Lung (tissue), 11 donors: ENCODE measurements at regions not wholly inside any gene's neighbourhood (a gene's known extent, or its start where the extent isn't known, plus 50 kb on each side); places are given as distances from the start of the nearest gene placed in this dataset.
A peak's percentile ranks its signal among the peaks of the same experiment; 100 is the strongest.

Source experiments
- ATAC-seq: fragments of 200-7000 bp; cut with Tn5 transposase; one replicate; pipeline ENCODE4 v1.9.1; 2020; ENCODE audit warnings: moderate number of reproducible peaks; ENCODE audit not compliant: insufficient read depth, low FRiP score
- DNase-seq, 3 donors: peaks; one replicate each; pipeline ENCODE4 v3.0.0-alpha.2; 2013 to 2017
- H3K27ac ChIP-seq, 2 donors: one replicate each; pipeline ENCODE4 v1.5.1; 2013; ENCODE audit warnings: mild to moderate bottlenecking in 2 of 2, moderate library complexity in 2 of 2, control low read depth in 1 of 2, inconsistent platforms in 1 of 2, low read depth in 1 of 2, low read length in 1 of 2
- H3K27me3 ChIP-seq, 3 donors: one replicate each; pipeline ENCODE4 v1.5.1; 2013; ENCODE audit warnings: low read length in 2 of 3; ENCODE audit not compliant: control insufficient read depth in 3 of 3, insufficient read depth in 3 of 3
- H3K36me3 ChIP-seq, 4 donors: one replicate each; pipeline ENCODE4 v1.5.1; 2013; ENCODE audit warnings: low read length in 4 of 4, mild to moderate bottlenecking in 1 of 4, moderate library complexity in 1 of 4; ENCODE audit not compliant: control insufficient read depth in 4 of 4, insufficient read depth in 4 of 4
- H3K4me1 ChIP-seq, 5 donors: one replicate each; pipeline ENCODE4 v1.5.1; 2013; ENCODE audit warnings: low read length in 5 of 5, mild to moderate bottlenecking in 2 of 5, moderate library complexity in 1 of 5; ENCODE audit not compliant: control insufficient read depth in 5 of 5, insufficient read depth in 5 of 5
- H3K4me3 ChIP-seq: one replicate; pipeline ENCODE4 v1.5.1; 2013; ENCODE audit warnings: mild to moderate bottlenecking, control low read depth, moderate library complexity
- H3K9ac ChIP-seq, 2 donors: one replicate each; pipeline ENCODE4 v1.5.1; 2013; ENCODE audit warnings: low read length in 2 of 2, control low read depth in 1 of 2; ENCODE audit not compliant: insufficient read depth in 1 of 2
- H3K9me3 ChIP-seq, 4 donors: one replicate each; pipeline ENCODE4 v1.5.1; 2013; ENCODE audit warnings: low read length in 3 of 4, mild to moderate bottlenecking in 1 of 4, moderate library complexity in 1 of 4; ENCODE audit not compliant: control insufficient read depth in 4 of 4, insufficient read depth in 3 of 4
- WGBS, 2 donors: extraction: QIAGEN DNeasy Blood & Tissue Kit; methylation state at CpG; one replicate each; pipeline ENCODE4 v1.1.7; 2013; 5-methylcytosine and 5-hydroxymethylcytosine counted together
- TF ChIP-seq, protein P1 (sequence below): IDR thresholded peaks from 2 replicates; pipeline ENCODE4 v1.5.1; 2012; ENCODE audit warnings: mild to moderate bottlenecking; ENCODE audit errors: control extremely low read depth, extremely low read depth
- donor health status: control.
- donor health status: control.
- donor health status: Bipolar disorder and iron deficiency.
- donor health status: healthy.
- donor health status: DM: yes; HTN: yes; CAD: no.

DNA sequence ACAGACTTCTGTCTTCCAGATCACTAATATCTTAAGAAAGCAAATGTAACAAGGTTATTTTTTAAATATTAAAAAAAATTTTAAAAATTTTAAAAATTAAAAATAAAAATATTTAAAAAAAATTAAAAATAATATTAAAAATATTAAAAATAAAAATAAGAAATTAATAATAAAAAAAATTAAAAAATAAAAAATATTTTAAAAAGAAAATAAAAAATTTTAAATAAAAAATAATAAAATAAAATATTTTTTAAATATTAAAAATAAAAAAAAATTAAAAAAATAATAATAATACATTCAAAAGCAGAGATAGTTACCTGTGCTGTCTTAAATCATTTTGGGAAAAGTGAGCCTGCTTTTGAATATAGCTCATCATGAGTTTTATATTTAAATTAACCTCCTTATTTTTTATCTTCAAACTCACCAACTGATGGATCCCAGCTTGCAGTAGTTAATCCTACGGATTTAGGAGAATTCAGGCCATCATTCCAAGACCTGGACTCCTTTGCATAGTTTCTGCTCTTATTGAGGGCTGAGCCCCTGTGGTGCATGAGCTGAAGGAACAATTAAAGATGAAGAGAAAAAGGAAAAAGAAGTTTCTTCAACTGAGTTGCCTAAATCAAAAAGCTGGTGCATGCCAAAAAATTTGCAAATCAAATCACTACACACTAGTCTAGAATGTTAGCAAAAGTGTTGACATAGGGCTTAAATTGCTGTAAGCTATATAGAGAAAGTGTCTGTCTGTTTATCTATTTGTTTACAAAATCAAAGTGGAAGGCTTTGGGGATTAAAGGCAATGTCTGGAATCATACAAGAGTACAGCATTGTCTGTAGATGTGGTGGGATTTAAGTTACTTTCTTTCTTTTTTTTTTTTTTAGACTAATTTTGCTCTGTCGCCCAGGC is 50.5 kb upstream of the ZNF438 start:
- TF ChIP-seq, protein P1, sequence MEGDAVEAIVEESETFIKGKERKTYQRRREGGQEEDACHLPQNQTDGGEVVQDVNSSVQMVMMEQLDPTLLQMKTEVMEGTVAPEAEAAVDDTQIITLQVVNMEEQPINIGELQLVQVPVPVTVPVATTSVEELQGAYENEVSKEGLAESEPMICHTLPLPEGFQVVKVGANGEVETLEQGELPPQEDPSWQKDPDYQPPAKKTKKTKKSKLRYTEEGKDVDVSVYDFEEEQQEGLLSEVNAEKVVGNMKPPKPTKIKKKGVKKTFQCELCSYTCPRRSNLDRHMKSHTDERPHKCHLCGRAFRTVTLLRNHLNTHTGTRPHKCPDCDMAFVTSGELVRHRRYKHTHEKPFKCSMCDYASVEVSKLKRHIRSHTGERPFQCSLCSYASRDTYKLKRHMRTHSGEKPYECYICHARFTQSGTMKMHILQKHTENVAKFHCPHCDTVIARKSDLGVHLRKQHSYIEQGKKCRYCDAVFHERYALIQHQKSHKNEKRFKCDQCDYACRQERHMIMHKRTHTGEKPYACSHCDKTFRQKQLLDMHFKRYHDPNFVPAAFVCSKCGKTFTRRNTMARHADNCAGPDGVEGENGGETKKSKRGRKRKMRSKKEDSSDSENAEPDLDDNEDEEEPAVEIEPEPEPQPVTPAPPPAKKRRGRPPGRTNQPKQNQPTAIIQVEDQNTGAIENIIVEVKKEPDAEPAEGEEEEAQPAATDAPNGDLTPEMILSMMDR, result no peak
- Histone ChIP-seq H3K4me1 (peaks cover 0 to 1% (median 0%) of the 10 kb centered on the region in 5 donors), H3K36me3 (no peaks in the 10 kb centered on the region), H3K27me3 (no peaks in the 10 kb centered on the region), H3K9ac (no peak overlapping the region), H3K9me3 (peaks cover 0 to 2% (median 0%) of the 10 kb centered on the region in 4 donors), H3K4me3 (no peak overlapping the region), H3K27ac (no peak overlapping the region)
- ATAC-seq (no peak), DNase-seq (no peak)
- 90 to 95% methylated on average over 2 of the region's 2 CpGs for WGBS, 2 donors

DNA sequence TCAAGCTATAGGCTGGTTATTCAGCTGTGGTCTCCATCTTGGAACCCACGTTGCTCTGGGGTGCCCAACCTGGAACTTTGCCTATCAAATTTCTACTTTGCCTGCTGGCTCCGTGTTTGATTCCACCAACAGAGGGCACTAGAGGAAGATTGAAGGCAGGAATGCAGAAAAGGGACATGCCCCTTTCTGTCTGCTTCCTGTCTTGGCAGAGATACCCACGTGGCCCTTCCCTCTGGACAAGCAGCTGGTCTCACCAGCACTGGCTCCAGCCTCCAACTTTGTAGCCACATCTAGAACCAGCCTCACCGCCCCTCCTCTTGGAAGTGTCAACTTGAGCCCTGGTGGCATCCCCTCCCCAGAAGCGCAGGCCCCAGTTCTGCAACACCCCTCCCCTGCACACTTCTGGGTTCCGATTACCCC is 52.1 kb upstream of the ZNF438 start:
- Histone ChIP-seq H3K9ac (no peak overlapping the region), H3K4me1 (peaks cover 0 to 1% (median 0%) of the 10 kb centered on the region in 5 donors), H3K36me3 (no peaks in the 10 kb centered on the region), H3K27ac (no peak overlapping the region), H3K27me3 (no peaks in the 10 kb centered on the region), H3K4me3 (no peak overlapping the region), H3K9me3 (no peaks in the 10 kb centered on the region)
- DNase-seq, result peak in 1 of 3 donors; percentile 17
- ATAC-seq, result peak; percentile 81
- WGBS, 2 donors, result 42 to 47% methylated on average over 6 of the region's 6 CpGs
- TF ChIP-seq, protein P1, result peak; percentile 14

DNA sequence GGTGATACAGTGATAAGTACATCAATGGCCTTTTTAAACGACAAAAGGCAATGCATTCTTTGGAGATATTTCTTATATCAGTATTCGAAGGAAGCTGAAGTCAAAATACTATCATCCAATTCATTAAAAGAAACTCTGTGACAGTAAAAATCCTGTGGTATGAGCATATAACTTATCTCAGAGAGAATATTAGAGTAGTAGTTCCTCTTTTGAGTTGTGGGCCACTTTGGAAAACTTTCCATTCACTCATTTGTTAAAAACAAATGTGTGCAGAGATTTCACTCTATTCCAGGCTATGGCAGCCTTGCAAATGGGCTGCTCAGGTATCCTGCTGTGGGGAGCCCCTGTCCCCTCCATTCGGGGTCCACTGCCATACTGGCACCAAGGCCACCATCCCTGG is 55.3 kb upstream of the ZNF438 start:
- ATAC-seq, result no peak
- WGBS, 2 donors, result 83 to 86% methylated on average over 3 of the region's 3 CpGs

More for the DNA sequence above, 55.3 kb upstream of the ZNF438 start:
- H3K27ac ChIP-seq, result no peak overlapping the region
- no peaks in the 10 kb centered on the region for H3K27me3 ChIP-seq
- H3K36me3 ChIP-seq, result no peaks in the 10 kb centered on the region
- no peaks in the 10 kb centered on the region for H3K9me3 ChIP-seq
- no peak overlapping the region for H3K4me3 ChIP-seq
- DNase-seq, result no peak
- no peak overlapping the region for H3K9ac ChIP-seq
- peaks cover 0 to 1% (median 0%) of the 10 kb centered on the region in 5 donors for H3K4me1 ChIP-seq
- TF ChIP-seq, protein P1, result no peak
